Mucosa of descending colon (tissue), 3 donors: ENCODE measurements at regions not wholly inside any gene's neighbourhood (a gene's known extent, or its start where the extent isn't known, plus 50 kb on each side); places are given as distances from the start of the nearest gene placed in this dataset.

Experiments used
- ATAC-seq: fragments of 200-7000 bp; cut with Tn5 transposase; one replicate; pipeline ENCODE4 v1.9.1; 2020; ENCODE audit warnings: mild to moderate bottlenecking, moderate library complexity
- DNase-seq, 3 donors: peaks; one replicate each; pipeline ENCODE4 v3.0.0-alpha.2; 2020
- H3K36me3 ChIP-seq: fragments of 200-600 bp; one replicate; pipeline ENCODE4 v1.8.0; 2021; ENCODE audit warnings: low read depth, mild to moderate bottlenecking
- H3K4me1 ChIP-seq: fragments of 200-600 bp; one replicate; pipeline ENCODE4 v1.8.0; 2021; ENCODE audit warnings: low read depth, mild to moderate bottlenecking
- H3K4me3 ChIP-seq: fragments of 200-600 bp; one replicate; pipeline ENCODE4 v1.8.0; 2021; ENCODE audit warnings: mild to moderate bottlenecking
- H3K9me3 ChIP-seq: fragments of 200-600 bp; one replicate; pipeline ENCODE4 v1.8.0; 2021; ENCODE audit warnings: mild to moderate bottlenecking
- CTCF ChIP-seq: fragments of 200-600 bp; IDR thresholded peaks from one replicate; pipeline ENCODE4 v1.8.0; 2022; ENCODE audit warnings: antibody characterized with exemption, mild to moderate bottlenecking
- intact Hi-C, 2 donors: fragments of 100-400 bp; cut with DNase I in 1 of 2; cut with micrococcal nuclease in 1 of 2; formaldehyde crosslinking; loops; one replicate each; pipeline versions ENCODE4 v1.11.0 to v1.11.1; 2022; cut with DNase I, micrococcal nuclease
- donor health status: DM: no; HTN: no; CAD: no; lungs with moderate emphysema.
- donor health status: DM: no; HTN: no; CAD: no.
- donor health status: DM: no; HTN: yes; CAD: no.

GRCh38 chr17:77564278-77564920 lies 394.1 kb upstream of the TNRC6C start:
- no peak for DNase-seq

GRCh38 chr17:77565166-77565565 lies 393.3 kb upstream of the TNRC6C start:
- no peak for DNase-seq
- ATAC-seq, result no peak
- intact Hi-C loops, result no loop called here
- Histone ChIP-seq H3K4me1 (no peaks in the 10 kb centered on the region), H3K9me3 (no peaks in the 10 kb centered on the region), H3K4me3 (no peak overlapping the region), H3K36me3 (no peaks in the 10 kb centered on the region)
- TF ChIP-seq CTCF, result no peak

More at GRCh38 chr17:77564278-77564920, 394.1 kb upstream of the TNRC6C start:
- no peak overlapping the region for H3K4me3 ChIP-seq
- no peaks in the 10 kb centered on the region for H3K9me3 ChIP-seq
- no peak for TF ChIP-seq CTCF
- H3K36me3 ChIP-seq, result no peaks in the 10 kb centered on the region
- ATAC-seq, result no peak
- H3K4me1 ChIP-seq, result no peaks in the 10 kb centered on the region
- intact Hi-C loops, result no loop called here

DNA sequence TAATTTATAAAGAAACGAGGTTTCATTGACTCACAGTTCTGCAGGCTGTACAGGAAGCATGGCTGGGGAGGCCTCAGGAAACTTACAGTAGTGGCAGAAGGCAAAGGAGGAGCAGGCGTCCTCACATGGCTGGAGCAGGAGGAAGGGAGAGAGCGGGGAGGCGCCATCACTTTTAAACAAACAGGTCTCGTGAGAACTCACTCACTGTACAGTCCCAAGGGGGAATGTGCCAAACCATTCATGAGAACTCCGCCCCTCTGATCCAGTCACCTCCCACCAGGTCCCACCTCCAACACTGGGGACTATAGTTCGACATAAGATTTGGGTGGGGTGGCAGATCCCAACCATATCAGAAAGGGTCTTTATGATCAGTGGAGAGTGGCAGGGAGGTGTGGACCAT lies 392.4 kb upstream of the TNRC6C start:
- H3K9me3 ChIP-seq, result no peaks in the 10 kb centered on the region
- TF ChIP-seq CTCF, result no peak
- no peaks in the 10 kb centered on the region for H3K4me1 ChIP-seq
- no peaks in the 10 kb centered on the region for H3K36me3 ChIP-seq
- H3K4me3 ChIP-seq, result no peak overlapping the region
- intact Hi-C loops, result no loop called here
- no peak for DNase-seq
- no peak for ATAC-seq

DNA sequence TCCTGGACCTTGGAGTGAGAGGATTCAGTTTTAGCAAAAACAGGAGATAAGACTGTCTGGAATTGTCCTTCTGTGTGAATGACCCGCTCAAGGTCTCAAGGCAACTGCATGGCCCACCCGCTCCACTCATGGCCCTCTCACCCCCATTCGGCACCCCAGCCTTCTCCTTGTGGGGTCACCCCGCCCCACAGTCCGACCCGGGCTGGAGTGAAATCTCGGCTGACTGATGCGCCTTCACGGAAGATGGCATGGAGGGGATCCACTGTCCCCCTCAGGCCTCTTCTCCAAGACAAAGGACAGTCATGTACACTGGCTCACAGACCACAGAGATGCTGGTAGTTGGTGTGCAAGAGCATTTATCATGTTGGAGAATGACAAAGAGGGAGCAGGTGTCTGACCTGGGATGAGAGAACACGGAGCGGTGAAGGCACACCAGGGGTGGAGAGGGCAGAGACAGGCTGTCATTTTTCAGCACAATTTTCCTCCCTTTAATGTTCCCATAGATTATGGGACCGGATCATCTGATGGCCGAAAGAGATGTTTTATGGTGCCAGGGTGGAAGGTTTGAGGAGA lies 391.9 kb upstream of the TNRC6C start:
- ATAC-seq (no peak), DNase-seq (no peak)
- no peaks in the 10 kb centered on the region for H3K4me1 ChIP-seq
- H3K36me3 ChIP-seq, result no peaks in the 10 kb centered on the region
- no peak for TF ChIP-seq CTCF
- H3K9me3 ChIP-seq, result no peaks in the 10 kb centered on the region
- no peak overlapping the region for H3K4me3 ChIP-seq
- intact Hi-C loops, result no loop called here

GRCh38 chr17:77568540-77568939 lies 390.0 kb upstream of the TNRC6C start:
- no peak for TF ChIP-seq CTCF
- Histone ChIP-seq H3K4me1 (no peaks in the 10 kb centered on the region), H3K4me3 (no peak overlapping the region), H3K36me3 (no peaks in the 10 kb centered on the region), H3K9me3 (no peaks in the 10 kb centered on the region)
- DNase-seq (no peak), ATAC-seq (no peak)
- intact Hi-C loops, result no loop called here
